ENCODE measurements at regions not wholly inside any gene's neighbourhood (a gene's known extent, or its start where the extent isn't known, plus 50 kb on each side); places are given as distances from the start of the nearest gene placed in this dataset.

DNA sequence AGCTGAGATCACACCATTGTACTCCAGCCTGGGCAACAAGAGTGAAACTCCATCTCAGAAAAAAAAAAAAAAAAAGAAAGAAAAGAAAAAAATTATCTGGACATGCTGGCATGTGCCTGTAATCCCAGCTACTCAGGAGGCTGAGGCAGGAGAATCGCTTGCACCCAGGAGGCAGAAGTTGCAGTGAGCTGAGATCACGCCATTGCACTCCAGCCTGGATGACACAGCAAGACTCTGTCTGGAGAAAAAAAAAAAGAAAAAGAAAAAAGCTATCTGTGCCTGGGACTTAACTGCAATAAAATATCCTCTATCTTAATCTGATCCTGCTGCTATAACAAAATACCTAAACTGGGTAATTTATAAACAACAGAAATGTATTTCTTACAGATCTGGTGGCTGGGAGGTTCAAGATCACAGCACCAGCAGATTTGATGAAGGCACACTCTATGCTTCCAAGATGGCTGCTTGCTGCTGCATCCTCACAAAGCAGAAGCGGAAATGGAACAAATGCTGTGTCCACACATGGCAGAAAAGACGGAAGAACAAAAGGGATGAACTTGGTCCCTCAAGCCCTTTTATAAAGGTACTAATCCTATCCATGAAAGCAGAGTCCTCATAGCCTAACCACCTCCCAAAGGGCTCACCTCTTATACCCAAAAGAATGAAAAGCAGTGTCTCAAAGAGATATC is 273.3 kb upstream of the JARID2 start:
- no peak for DNase-seq

DNA sequence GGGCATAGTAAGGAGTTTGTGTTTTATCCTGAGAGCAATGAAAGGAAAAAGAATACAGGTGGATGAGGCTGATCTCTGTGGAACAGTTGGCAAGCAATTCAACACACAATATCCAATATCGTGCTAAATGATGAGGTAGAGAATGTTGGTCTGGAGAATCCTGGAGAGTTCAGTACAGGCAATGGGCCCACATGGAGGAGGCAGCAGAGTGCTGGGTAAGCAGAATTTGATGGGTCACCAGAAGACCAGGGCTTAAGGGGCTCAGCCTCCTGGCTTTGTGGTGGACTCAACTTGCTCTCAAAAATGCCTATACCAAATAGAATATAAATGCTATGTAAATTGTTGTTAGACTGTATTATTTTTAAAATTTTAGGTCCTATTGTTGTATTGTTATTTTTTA is 271.5 kb upstream of the JARID2 start:
- no peak for DNase-seq

- no peak for DNase-seq
Observed at GRCh38 chr6:14974792-14975470, 270.9 kb upstream of the JARID2 start.

DNA sequence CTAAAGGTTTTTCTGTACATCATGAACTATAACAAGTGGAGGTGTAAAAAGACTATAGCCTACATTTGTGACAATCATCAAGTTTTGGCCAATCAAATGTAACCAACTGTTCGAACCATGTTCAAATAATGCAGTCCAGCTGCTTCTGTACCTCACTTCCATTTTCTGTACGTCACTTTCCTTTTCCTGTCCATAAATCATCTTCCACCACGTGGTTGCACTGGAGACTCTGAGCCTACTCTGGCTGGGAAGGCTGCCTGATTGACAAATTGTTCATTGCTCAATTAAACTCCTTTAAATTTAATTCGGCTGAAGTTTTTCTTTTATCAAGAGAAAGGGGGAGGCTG is 270.4 kb upstream of the JARID2 start:
- no peak for DNase-seq

DNA sequence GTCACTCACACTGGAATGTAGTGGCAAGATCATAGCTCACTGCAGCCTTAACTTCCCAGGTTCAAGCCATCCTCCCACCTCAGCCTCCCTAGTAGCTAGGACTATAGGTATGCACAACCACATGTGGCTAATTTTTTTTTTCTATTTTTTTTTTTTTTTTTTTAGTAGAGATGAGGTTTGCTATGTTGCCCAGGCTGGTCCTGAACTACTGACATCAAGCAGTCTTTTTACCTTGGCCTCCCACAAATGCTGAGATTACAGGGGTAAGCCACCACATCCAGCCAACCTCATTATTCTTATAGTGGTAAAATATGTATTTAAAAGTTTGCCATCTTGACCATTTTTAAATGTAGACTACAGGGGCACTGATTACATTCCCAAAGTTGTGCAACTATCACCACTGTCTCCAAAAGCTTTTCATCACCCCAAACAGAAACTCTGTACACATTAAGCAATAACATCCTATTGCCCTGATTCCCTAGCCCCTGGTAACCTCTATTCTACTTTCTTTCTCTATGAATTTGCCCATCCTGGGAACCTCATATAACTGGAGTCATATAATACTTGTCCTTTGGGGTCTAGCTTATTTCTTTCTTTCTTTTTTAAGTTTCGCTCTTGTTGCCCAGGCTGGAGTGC is 268.0 kb upstream of the JARID2 start:
- no peak for DNase-seq

GRCh38 chr6:14981960-14982359 is 263.9 kb upstream of the JARID2 start:
- no peak for DNase-seq

- DNase-seq = no peak
Observed at GRCh38 chr6:14983599-14984518, 262.0 kb upstream of the JARID2 start.

DNA sequence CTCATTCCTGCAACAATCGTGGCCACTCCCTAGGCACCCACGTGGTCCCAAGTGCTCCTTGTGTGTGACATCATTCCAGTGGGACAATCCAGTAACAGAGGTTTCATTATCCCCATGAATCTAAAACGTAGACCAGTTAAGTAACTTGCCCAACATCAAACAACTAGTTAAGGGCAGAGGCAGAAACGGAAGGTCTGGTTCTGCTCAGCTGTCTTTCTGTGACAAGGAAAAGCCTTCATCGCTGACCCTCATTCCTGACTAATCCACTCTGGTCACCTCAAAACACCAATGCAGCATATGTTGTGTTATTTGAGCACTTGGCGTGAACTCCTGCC is 261.4 kb upstream of the JARID2 start:
- DNase-seq = no peak

GRCh38 chr6:14985366-14985765 is 260.5 kb upstream of the JARID2 start:
- DNase-seq = no peak

- no peak for DNase-seq
Observed at GRCh38 chr6:14986370-14986769, 259.5 kb upstream of the JARID2 start.

GRCh38 chr6:14987490-14987889 is 258.4 kb upstream of the JARID2 start:
- DNase-seq = no peak

- no peak for DNase-seq
Observed at GRCh38 chr6:14992382-14992781, 253.5 kb upstream of the JARID2 start.

GRCh38 chr6:14995208-14995607 is 250.7 kb upstream of the JARID2 start:
- no peak for DNase-seq

DNA sequence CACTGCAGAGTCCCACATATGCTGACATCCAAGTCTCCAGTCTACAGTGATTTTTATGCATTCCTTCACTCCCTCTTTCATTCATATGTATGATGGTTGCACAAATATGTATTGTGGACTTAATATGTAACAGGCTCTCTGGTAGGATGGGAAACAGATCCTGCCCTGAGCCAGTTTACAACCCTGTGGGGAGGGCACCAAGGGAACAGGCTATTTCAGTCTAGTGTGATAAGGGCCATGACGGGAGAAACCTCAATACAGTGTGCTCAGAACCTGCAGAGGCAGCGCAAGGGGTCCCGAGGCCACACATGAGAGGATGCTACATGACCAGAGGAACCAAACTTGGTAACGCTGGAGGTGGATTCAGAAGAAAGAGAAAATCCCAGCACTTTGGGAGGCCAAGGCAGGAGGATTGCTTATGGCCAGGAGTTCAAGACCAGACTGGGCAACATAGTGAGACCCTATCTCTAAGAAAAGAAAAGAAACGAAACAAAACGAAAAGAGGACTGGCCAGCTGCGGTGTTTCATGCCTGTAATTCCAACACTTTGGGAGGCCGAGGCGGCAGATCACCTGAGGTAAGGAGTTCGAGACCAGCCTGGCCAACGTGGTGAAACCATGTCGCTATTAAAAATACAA is 249.8 kb upstream of the JARID2 start:
- no peak for DNase-seq

DNA sequence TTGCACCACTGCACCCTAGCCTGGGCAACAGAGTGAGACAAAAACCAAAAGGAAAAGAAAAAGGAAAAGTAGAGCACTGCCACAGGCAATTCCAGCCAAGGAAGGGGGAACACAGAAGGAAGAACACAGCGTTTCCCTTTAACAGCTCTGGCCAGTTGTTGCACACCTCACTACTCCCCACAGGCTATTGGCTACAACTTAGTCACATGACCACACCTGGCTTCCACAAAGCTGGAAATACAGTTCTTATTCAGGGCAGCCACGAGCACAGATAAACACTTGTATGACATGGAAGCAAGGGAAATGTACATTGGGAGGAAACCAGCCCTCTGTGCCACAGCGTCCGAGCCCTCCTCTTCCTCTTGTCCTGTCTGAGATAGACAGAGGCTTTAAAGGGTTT is 249.0 kb upstream of the JARID2 start:
- no peak for DNase-seq

GRCh38 chr6:14997507-14997906 is 248.4 kb upstream of the JARID2 start:
- DNase-seq = no peak

- no peak for DNase-seq
Observed at GRCh38 chr6:14999106-14999505, 246.8 kb upstream of the JARID2 start.

- DNase-seq = no peak
Observed at GRCh38 chr6:15001326-15001910, 244.5 kb upstream of the JARID2 start.

GRCh38 chr6:15008269-15008668 is 237.6 kb upstream of the JARID2 start:
- DNase-seq = no peak

DNA sequence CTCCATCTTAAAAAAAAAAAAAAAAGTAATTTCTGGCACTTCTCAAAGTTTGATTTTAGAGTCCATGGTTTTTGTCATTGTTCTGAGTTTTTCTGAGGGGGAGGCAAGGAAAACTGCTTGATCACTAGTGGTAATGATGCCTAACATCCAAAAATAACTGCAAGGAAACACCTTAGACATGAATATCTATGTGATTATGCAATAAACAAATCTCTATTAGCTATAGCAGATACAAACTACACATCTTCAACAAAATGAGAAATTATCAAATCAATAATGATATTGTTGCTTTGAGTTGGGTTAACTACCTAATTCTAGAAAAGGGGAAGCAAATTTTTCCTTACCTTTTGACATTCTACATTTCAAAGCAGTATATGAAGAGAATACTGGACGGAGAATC is 230.9 kb upstream of the JARID2 start:
- no peak for DNase-seq

DNA sequence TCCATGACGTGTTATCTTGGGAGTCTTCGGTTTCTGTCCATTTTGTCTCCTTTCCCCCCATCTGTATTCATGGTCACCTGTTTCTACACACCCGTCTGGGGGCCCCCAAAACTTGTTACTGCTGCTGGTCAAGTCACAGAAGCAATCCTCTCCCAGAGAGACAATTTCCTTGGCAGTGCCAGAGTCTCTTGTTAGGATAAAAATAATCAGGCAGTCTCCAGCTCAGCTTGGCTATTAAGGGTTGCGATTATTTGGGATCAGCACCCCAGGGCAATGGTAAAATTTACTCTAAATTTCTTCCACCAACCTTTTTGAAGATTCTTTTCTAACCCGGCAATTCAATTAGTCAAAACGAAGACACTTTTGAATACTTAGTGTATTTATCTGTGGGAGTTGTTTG is 229.1 kb upstream of the JARID2 start:
- DNase-seq = no peak

- no peak for DNase-seq
Observed at GRCh38 chr6:15017261-15017660, 228.6 kb upstream of the JARID2 start.

GRCh38 chr6:15017803-15018202 is 228.1 kb upstream of the JARID2 start:
- no peak for DNase-seq
